KOPT-K1 (cell line): ENCODE measurements at regions not wholly inside any gene's neighbourhood (a gene's known extent, or its start where the extent isn't known, plus 50 kb on each side); places are given as distances from the start of the nearest gene placed in this dataset.
A peak's percentile ranks its signal among the peaks of the same experiment; 100 is the strongest.
"Not testable (repeated sequence)": the region's sequence is repeated elsewhere in the genome, so short reads cannot be mapped to it uniquely, and the experiment has no call there.

Experiments used
- H3K27ac ChIP-seq: fragments of 200-600 bp; sonication (generic); 2 replicates; pipeline ENCODE4 v1.5.1; 2016; ENCODE audit warnings: antibody characterized with exemption, mild to moderate bottlenecking, low read depth, low read length; ENCODE audit not compliant: poor library complexity, severe bottlenecking
- H3K36me3 ChIP-seq: fragments of 200-600 bp; sonication (generic); 2 replicates; pipeline ENCODE4 v1.5.1; 2017; ENCODE audit warnings: antibody characterized with exemption, mild to moderate bottlenecking, low read length, moderate library complexity; ENCODE audit not compliant: insufficient read depth
- H3K9me3 ChIP-seq: fragments of 200-600 bp; sonication (generic); 2 replicates; pipeline ENCODE4 v1.5.1; 2017; ENCODE audit warnings: antibody characterized with exemption, low read length, mild to moderate bottlenecking; ENCODE audit not compliant: insufficient read depth, poor library complexity, severe bottlenecking

DNA sequence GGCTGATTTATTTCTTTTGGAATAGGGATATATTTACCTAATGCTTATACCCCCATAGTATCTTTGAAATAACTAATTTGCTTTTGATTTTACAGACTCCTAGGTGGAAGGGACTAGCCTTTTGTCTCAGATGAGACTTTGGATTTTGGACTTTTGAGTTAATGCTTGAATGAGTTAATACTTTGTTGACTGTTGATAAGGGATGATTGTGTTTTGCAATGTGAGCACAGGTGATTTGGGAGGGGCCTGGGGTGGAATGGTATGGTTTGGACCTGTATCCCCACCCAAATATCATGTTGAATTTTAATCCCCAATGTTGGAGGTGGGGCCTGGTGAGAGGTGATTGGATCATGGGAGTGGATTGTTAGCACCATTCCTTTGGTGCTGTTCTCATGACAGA, 117.4 kb upstream of the ZC4H2 start:
- peaks cover 1% of the 10 kb centered on the region for H3K9me3 ChIP-seq
- peaks cover 5% of the 10 kb centered on the region; the same call in 1 of the 2 replicates for H3K36me3 ChIP-seq
- H3K27ac ChIP-seq: no peak overlapping the region

- no peak overlapping the region for H3K27ac ChIP-seq
- peaks cover 58% of the 10 kb centered on the region for H3K9me3 ChIP-seq
- H3K36me3 ChIP-seq: peaks cover 27% of the 10 kb centered on the region
Observed at GRCh38 chrX:65073233-65073632, 97.0 kb upstream of the ZC4H2 start.

DNA sequence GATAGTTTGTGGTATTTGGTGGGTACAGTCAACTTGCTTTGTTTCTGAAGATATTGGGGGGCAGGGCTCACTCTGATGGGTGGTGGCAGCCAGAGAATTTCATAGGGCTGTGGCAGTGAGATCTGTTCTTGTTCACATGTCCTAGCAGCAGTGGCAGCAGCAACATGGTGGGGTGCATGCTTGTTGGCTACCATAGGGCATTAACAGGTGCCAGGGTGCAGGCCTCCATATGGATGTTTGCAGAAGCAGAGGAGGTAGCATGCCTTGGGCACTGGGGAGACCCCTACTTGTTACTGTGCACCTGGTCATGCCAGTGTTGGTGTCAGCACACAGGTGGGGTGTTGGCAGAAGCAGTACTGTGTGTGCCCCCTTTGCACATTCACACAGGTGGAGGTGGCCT, 96.3 kb upstream of the ZC4H2 start:
- H3K27ac ChIP-seq: no peak overlapping the region
- peaks cover 54% of the 10 kb centered on the region for H3K9me3 ChIP-seq
- H3K36me3 ChIP-seq: peaks cover 27% of the 10 kb centered on the region

DNA sequence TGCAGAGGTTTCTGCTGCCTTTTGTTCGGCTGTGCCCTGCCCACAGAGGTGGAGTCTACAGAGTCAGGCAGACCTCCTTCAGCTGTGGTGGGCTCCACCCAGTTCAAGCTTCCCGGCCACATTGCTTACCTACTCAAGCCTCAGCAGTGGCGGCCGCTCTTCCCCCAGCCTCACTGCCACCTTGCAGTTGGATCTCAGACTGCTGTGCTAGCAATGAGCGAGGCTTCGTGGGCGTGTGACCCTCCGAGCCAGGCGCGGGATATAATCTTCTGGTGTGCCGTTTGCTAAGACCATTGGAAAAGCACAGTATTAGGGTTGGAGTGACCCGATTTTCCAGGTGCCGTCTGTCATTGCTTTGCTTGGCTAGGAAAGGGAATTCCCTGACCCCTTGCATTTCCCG, 82.4 kb upstream of the ZC4H2 start:
- H3K27ac ChIP-seq, H3K9me3 ChIP-seq, H3K36me3 ChIP-seq: not testable (repeated sequence)

GRCh38 chrX:65045001-65045400, 68.8 kb upstream of the ZC4H2 start:
- no peak overlapping the region for H3K27ac ChIP-seq
- H3K36me3 ChIP-seq: no peaks in the 10 kb centered on the region; the same call in 1 of the 2 replicates
- H3K9me3 ChIP-seq: peaks cover 31% of the 10 kb centered on the region

GRCh38 chrX:65035446-65035770, 59.2 kb upstream of the ZC4H2 start:
- H3K36me3 ChIP-seq: no peaks in the 10 kb centered on the region
- H3K27ac ChIP-seq: peak overlapping the region; percentile 95
- no peaks in the 10 kb centered on the region for H3K9me3 ChIP-seq

- Histone ChIP-seq H3K27ac (peak within 1 kb of the TSS; percentile 95), H3K9me3 (no peaks in the 10 kb centered on the region), H3K36me3 (no peaks in the 10 kb centered on the region)
Observed at GRCh38 chrX:65034668-65035445, 58.6 kb upstream of the ZC4H2 start, which contains the start of gene ZC3H12B. ZC3H12B (plus strand) TSS chrX:65034826.

DNA sequence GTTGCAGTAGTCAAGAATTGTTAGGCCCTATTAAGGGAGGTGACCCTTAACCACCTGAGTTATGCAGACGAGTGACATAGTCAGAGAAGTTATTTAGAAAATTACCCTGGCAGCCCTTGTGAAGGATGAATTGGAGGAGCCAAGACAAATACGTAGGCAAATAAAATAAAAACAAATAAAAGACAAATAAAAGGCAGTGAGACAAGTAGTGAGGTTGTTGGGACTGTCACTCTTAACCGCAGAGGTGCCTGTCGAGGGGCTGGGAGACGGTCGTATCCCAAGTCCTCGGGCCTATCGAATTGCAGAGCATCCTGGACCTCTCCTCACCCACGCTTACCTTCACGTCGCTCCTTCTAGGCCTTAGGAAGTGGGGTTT, 58.0 kb upstream of the ZC4H2 start:
- no peaks in the 10 kb centered on the region for H3K36me3 ChIP-seq
- H3K9me3 ChIP-seq: no peaks in the 10 kb centered on the region
- peak overlapping the region; percentile 95 for H3K27ac ChIP-seq
